ENCODE measurements at regions not wholly inside any gene's neighbourhood (a gene's known extent, or its start where the extent isn't known, plus 50 kb on each side); places are given as distances from the start of the nearest gene placed in this dataset.

DNA sequence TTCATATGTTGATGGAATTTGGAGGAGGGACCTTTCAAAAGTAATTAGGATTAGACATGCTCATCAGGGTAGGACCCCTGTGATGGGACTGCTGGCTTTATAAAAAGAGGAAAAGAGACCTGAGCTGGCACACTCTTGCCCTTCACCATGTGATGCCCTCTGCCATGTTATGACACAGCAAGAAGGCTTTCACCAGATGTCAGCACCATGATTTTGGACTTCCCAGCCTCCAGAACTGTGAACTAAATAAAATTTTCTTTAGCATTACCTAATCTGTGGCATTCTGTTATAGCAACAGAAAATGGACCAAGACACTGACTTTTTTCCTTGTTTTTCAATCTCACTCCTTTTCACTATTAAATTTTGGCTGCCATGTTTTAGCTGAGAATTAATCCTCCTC lies 105.0 kb upstream of the TMPO start:
- TF ChIP-seq, protein P1, sequence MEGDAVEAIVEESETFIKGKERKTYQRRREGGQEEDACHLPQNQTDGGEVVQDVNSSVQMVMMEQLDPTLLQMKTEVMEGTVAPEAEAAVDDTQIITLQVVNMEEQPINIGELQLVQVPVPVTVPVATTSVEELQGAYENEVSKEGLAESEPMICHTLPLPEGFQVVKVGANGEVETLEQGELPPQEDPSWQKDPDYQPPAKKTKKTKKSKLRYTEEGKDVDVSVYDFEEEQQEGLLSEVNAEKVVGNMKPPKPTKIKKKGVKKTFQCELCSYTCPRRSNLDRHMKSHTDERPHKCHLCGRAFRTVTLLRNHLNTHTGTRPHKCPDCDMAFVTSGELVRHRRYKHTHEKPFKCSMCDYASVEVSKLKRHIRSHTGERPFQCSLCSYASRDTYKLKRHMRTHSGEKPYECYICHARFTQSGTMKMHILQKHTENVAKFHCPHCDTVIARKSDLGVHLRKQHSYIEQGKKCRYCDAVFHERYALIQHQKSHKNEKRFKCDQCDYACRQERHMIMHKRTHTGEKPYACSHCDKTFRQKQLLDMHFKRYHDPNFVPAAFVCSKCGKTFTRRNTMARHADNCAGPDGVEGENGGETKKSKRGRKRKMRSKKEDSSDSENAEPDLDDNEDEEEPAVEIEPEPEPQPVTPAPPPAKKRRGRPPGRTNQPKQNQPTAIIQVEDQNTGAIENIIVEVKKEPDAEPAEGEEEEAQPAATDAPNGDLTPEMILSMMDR (IDR thresholded peaks at IDR 0.05): no peak
- no peak for TF ChIP-seq EZH2 (IDR thresholded peaks at IDR 0.05; ENCODE audit: borderline replicate concordance, insufficient read depth, low read depth, low read length, poor library complexity, severe bottlenecking)
- Mint-ChIP-seq H3K9me3 (ENCODE audit: insufficient read depth) (no peaks in the 10 kb centered on the region), H3K4me1 (no peaks in the 10 kb centered on the region), H3K27me3 (peaks cover 14% of the 10 kb centered on the region), H3K27ac (no peak overlapping the region), H3K4me3 (no peak overlapping the region)
- DNase-seq (no peak), ATAC-seq (ENCODE audit: low read depth) (no peak)
- Histone ChIP-seq H2AFZ (ENCODE audit: insufficient read depth, low read depth, low read length, poor library complexity, severe bottlenecking) (no peak overlapping the region), H3K9ac (ENCODE audit: low read length) (no peak overlapping the region), H3K4me1 (ENCODE audit: control insufficient read depth in 2 of 2, insufficient read depth in 2 of 2, low read length in 2 of 2) (no peaks in the 10 kb centered on the region), H3K4me3 (ENCODE audit: control extremely low read depth in 1 of 5, extremely low read depth in 1 of 5, insufficient read depth in 1 of 5, low read depth in 2 of 5, low read length in 4 of 5) (no peak overlapping the region), H3K27ac (ENCODE audit: low read length in 2 of 2) (no peak overlapping the region), H3K36me3 (replicated peaks in 1 of 2; ENCODE audit: control extremely low read depth in 1 of 2, control insufficient read depth in 1 of 2, extremely low read depth in 1 of 2, insufficient read depth in 2 of 2, low read length in 1 of 2) (no peaks in the 10 kb centered on the region), H3K79me2 (ENCODE audit: control insufficient read depth, insufficient read depth, low read length) (no peaks in the 10 kb centered on the region), H3K4me2 (replicated peaks; ENCODE audit: low read depth, low read length, poor library complexity, severe bottlenecking) (no peak overlapping the region), H3K27me3 (replicated peaks in 1 of 4; ENCODE audit: control extremely low read depth in 1 of 4, control insufficient read depth in 3 of 4, insufficient read depth in 4 of 4, low read length in 3 of 4) (no peaks in the 10 kb centered on the region), H3K9me3 (ENCODE audit: control extremely low read depth in 1 of 3, control insufficient read depth in 2 of 3, insufficient read depth in 1 of 3, low read length in 2 of 3) (peaks cover 0 to 7% (median 1%) of the 10 kb centered on the region in 3 donors), H4K20me1 (ENCODE audit: control insufficient read depth, insufficient read depth, low read length, poor library complexity, severe bottlenecking) (no peaks in the 10 kb centered on the region)
- intact Hi-C loops (cut with micrococcal nuclease): no loop called here
- CTCF ChIA-PET: no interaction called here
- POLR2A ChIA-PET: no interaction called here

DNA sequence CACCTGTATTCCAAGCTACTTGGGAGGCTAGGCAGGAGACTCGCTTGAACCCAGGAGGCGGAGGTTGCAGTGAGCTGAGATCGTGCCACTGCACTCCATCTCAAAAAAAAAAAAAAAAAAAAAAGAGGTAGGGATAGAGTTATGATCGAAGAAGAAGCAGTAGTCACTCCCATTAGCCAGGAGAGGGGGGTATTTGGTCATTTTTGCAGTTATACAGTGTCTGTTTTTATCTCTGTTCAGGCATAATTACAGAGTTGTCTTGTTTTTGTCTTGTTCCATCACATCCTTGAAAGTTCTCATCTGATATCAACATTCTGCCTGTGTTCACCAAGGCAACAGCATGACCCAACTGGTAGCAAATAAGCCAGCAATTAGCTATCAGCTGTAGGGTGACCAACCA lies 98.5 kb upstream of the TMPO start:
- DNase-seq: no peak
- no peak for TF ChIP-seq EZH2 (IDR thresholded peaks at IDR 0.05; ENCODE audit: borderline replicate concordance, insufficient read depth, low read depth, low read length, poor library complexity, severe bottlenecking)
- TF ChIP-seq, protein P1 (IDR thresholded peaks at IDR 0.05): no peak
- Mint-ChIP-seq H3K4me3 (no peak overlapping the region), H3K27me3 (peaks cover 11% of the 10 kb centered on the region), H3K4me1 (no peaks in the 10 kb centered on the region), H3K27ac (no peak overlapping the region), H3K9me3 (ENCODE audit: insufficient read depth) (no peaks in the 10 kb centered on the region)
- Histone ChIP-seq H3K4me3 (ENCODE audit: control extremely low read depth in 1 of 5, extremely low read depth in 1 of 5, insufficient read depth in 1 of 5, low read depth in 2 of 5, low read length in 4 of 5) (no peak overlapping the region), H3K4me1 (ENCODE audit: control insufficient read depth in 2 of 2, insufficient read depth in 2 of 2, low read length in 2 of 2) (no peaks in the 10 kb centered on the region), H2AFZ (ENCODE audit: insufficient read depth, low read depth, low read length, poor library complexity, severe bottlenecking) (no peak overlapping the region), H4K20me1 (ENCODE audit: control insufficient read depth, insufficient read depth, low read length, poor library complexity, severe bottlenecking) (no peaks in the 10 kb centered on the region), H3K4me2 (replicated peaks; ENCODE audit: low read depth, low read length, poor library complexity, severe bottlenecking) (no peak overlapping the region), H3K9me3 (ENCODE audit: control extremely low read depth in 1 of 3, control insufficient read depth in 2 of 3, insufficient read depth in 1 of 3, low read length in 2 of 3) (no peaks in the 10 kb centered on the region), H3K27ac (ENCODE audit: low read length in 2 of 2) (no peak overlapping the region), H3K9ac (ENCODE audit: low read length) (no peak overlapping the region), H3K27me3 (replicated peaks in 1 of 4; ENCODE audit: control extremely low read depth in 1 of 4, control insufficient read depth in 3 of 4, insufficient read depth in 4 of 4, low read length in 3 of 4) (no peaks in the 10 kb centered on the region), H3K79me2 (ENCODE audit: control insufficient read depth, insufficient read depth, low read length) (no peaks in the 10 kb centered on the region), H3K36me3 (replicated peaks in 1 of 2; ENCODE audit: control extremely low read depth in 1 of 2, control insufficient read depth in 1 of 2, extremely low read depth in 1 of 2, insufficient read depth in 2 of 2, low read length in 1 of 2) (no peaks in the 10 kb centered on the region)
- no CpG with 5 or more reads among the region's 4 CpGs for whole genome bisulfite sequencing (ENCODE audit: insufficient coverage)
- ChIA-PET CTCF (interaction anchor here (1.3 kb wide), 1 partner anchor 16 kb away, joined by 3 read pairs; no protein-coding TSS in a partner anchor), POLR2A (no interaction called here)
- no peak for ATAC-seq (ENCODE audit: low read depth)
- intact Hi-C loops (cut with micrococcal nuclease): no loop called here
